WI38 (cell line): ENCODE measurements at regions not wholly inside any gene's neighbourhood (a gene's known extent, or its start where the extent isn't known, plus 50 kb on each side); places are given as distances from the start of the nearest gene placed in this dataset.

ENCODE experiments used
- H3K4me3 ChIP-seq: 2 replicates; pipeline ENCODE4 v1.5.1; 2011; ENCODE audit warnings: low read depth, mild to moderate bottlenecking, control low read depth, low read length
- CTCF ChIP-seq: IDR thresholded peaks from 2 replicates; pipeline ENCODE4 v1.5.1; 2012; ENCODE audit warnings: low read depth, mild to moderate bottlenecking, control low read depth, low read length

DNA sequence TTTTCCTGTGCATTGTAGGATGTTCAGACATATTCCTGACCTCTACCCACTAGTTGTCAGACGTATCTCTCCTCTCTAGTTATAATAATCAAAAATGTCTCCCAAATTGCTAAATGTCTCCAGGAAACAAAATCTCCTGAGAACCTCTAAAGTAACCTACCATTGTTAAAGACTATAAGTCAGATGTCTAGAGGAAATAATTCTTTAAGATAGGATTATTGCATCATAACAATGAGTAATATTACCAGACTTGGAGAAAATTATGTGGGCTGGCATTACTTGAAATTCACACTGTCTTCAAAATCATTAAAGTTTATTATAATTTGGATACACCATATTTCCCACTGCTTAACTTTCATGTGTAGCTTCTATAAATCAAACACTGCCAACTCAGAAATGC, 643.0 kb upstream of the ADGRL2 start:
- TF ChIP-seq CTCF = no peak
- no peak overlapping the region for H3K4me3 ChIP-seq

DNA sequence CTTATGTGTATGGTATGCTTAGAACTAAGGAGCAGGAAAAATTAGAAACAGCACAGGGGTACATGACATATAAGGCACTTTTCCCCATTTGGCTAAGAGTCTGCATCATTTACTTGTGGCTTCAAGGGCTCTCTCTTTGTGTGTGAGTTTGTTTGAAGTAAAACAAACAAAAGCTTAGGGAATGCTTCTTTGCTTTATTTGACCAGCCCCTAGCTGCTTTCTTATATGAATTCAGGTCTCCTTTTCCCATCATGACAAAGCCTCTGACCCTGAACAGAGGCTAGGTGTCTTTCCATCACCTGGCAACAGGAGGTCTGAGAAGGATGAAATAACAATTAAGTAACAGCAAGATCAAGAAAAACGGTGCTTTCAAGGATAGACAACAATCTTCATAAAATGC, 643.8 kb upstream of the ADGRL2 start:
- H3K4me3 ChIP-seq = no peak overlapping the region
- TF ChIP-seq CTCF = no peak

- TF ChIP-seq CTCF = no peak
Measured at GRCh38 chr1:81155131-81155530, 645.6 kb upstream of the ADGRL2 start.

GRCh38 chr1:81151206-81151605, 649.5 kb upstream of the ADGRL2 start:
- no peak for TF ChIP-seq CTCF

More at GRCh38 chr1:81155131-81155530, 645.6 kb upstream of the ADGRL2 start:
- no peak overlapping the region for H3K4me3 ChIP-seq

GRCh38 chr1:81149649-81150325, 650.9 kb upstream of the ADGRL2 start:
- no peak for TF ChIP-seq CTCF
- no peak overlapping the region for H3K4me3 ChIP-seq

More at GRCh38 chr1:81151206-81151605, 649.5 kb upstream of the ADGRL2 start:
- H3K4me3 ChIP-seq = no peak overlapping the region

GRCh38 chr1:81144240-81144825, 656.4 kb upstream of the ADGRL2 start:
- H3K4me3 ChIP-seq = no peak overlapping the region
- TF ChIP-seq CTCF = no peak

DNA sequence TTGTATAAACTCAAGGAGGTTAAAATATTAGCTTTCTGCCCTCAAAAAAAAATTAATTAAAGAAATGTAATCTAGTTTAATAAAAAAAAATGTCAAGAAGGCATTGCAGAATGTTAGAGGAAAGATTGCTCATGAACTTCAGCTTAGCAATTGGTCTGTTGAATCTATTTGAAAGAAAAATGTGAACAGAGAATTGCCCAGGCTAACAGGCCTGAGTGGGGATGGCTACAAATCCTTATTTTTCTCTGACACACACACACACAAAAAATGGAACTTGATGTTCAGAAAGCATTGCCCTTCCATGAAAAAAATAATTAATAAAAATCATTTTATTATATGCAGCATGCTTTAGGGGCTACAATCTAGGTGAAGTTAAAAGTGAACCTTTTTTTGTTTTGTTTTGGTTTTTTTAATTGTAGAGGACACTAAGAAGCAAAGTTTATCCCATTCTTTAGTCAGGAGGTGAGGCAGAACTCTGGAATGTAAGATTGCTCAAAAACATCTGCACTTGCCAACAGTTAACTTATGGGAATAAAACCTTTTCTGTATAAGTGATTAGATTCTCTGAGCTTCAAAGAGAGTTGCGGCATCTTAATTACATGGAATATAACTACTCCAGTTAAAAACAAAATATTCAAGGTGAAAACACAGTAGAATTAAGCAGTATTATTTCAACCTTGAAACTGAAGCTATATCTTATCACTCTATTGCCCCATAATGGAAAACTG, 658.5 kb upstream of the ADGRL2 start:
- no peak for TF ChIP-seq CTCF

More for the DNA sequence above, 658.5 kb upstream of the ADGRL2 start:
- no peak overlapping the region for H3K4me3 ChIP-seq
